Uterus (tissue), 3 donors: ENCODE measurements at regions not wholly inside any gene's neighbourhood (a gene's known extent, or its start where the extent isn't known, plus 50 kb on each side); places are given as distances from the start of the nearest gene placed in this dataset.

Experiments used
- DNase-seq, 2 donors: peaks; one replicate each; pipeline ENCODE4 v3.0.0-alpha.2; 2019 to 2020
- H3K27ac ChIP-seq, 2 donors: fragments of 200-600 bp; sonication (generic); 1 replicate in 1 of 2; 2 replicates in 1 of 2; pipeline ENCODE4 v1.5.1; 2016 to 2018
- H3K27me3 ChIP-seq, 2 donors: fragments of 200-600 bp; sonication (generic); one replicate each; pipeline ENCODE4 v1.5.1; 2018 to 2019; ENCODE audit warnings: control low read depth in 1 of 2
- H3K36me3 ChIP-seq, 2 donors: fragments of 200-600 bp; sonication (generic); one replicate each; pipeline ENCODE4 v1.5.1; 2019; ENCODE audit warnings: control low read depth in 1 of 2
- H3K4me1 ChIP-seq, 2 donors: fragments of 200-600 bp; sonication (generic); one replicate each; pipeline ENCODE4 v1.5.1; 2018 to 2019; ENCODE audit warnings: control low read depth in 1 of 2
- H3K4me3 ChIP-seq, 2 donors: fragments of 200-600 bp; sonication (generic); 1 replicate in 1 of 2; 2 replicates in 1 of 2; pipeline ENCODE4 v1.5.1; 2018 to 2019; ENCODE audit warnings: mild to moderate bottlenecking in 1 of 2
- H3K9me3 ChIP-seq, 2 donors: fragments of 200-600 bp; sonication (generic); one replicate each; pipeline ENCODE4 v1.5.1; 2019; ENCODE audit warnings: control low read depth in 1 of 2
- CTCF ChIP-seq, 4 experiments: fragments of 200-600 bp in 2 of 4; fragments of 450-650 bp in 2 of 4; sonication (generic) in 2 of 4; IDR thresholded peaks; one replicate each; pipeline ENCODE4 v1.5.1; 2016 to 2019; ENCODE audit warnings: antibody characterized with exemption in 4 of 4, mild to moderate bottlenecking in 2 of 4, moderate library complexity in 1 of 4
- POLR2A ChIP-seq, 2 donors: fragments of 450-650 bp; IDR thresholded peaks; one replicate each; pipeline ENCODE4 v1.6.1; 2016; ENCODE audit warnings: antibody characterized with exemption in 2 of 2, mild to moderate bottlenecking in 1 of 2, moderate library complexity in 1 of 2
- intact Hi-C: fragments of 100-400 bp; cut with DNase I; formaldehyde crosslinking; loops from one replicate; pipeline ENCODE4 v1.15.1; 2023; ENCODE audit warnings: low total_unique reads
- donor health status: DM: yes; HTN: yes; CAD: no.

- no peak for TF ChIP-seq POLR2A (IDR thresholded peaks at IDR 0.05)
- no peak for TF ChIP-seq CTCF (IDR thresholded peaks at IDR 0.05)
- Histone ChIP-seq H3K27ac (no peak overlapping the region), H3K9me3 (no peaks in the 10 kb centered on the region), H3K36me3 (no peaks in the 10 kb centered on the region), H3K4me3 (no peak overlapping the region), H3K4me1 (no peaks in the 10 kb centered on the region), H3K27me3 (no peaks in the 10 kb centered on the region)
- DNase-seq, result no peak
- intact Hi-C loops, result no loop called here
Measured at GRCh38 chr1:208775841-208776240, 531.7 kb upstream of the PLXNA2 start.

- Histone ChIP-seq H3K4me3 (no peak overlapping the region), H3K27me3 (no peaks in the 10 kb centered on the region), H3K36me3 (no peaks in the 10 kb centered on the region), H3K9me3 (no peaks in the 10 kb centered on the region), H3K27ac (no peak overlapping the region), H3K4me1 (no peaks in the 10 kb centered on the region)
- no peak for DNase-seq
- TF ChIP-seq POLR2A (IDR thresholded peaks at IDR 0.05) (no peak), CTCF (IDR thresholded peaks at IDR 0.05) (no peak)
- intact Hi-C loops, result no loop called here
Measured at GRCh38 chr1:208778417-208778816, 534.2 kb upstream of the PLXNA2 start.

- Histone ChIP-seq H3K36me3 (no peaks in the 10 kb centered on the region), H3K27ac (no peak overlapping the region), H3K27me3 (no peaks in the 10 kb centered on the region), H3K4me1 (no peaks in the 10 kb centered on the region), H3K4me3 (no peak overlapping the region), H3K9me3 (no peaks in the 10 kb centered on the region)
- DNase-seq, result no peak
- no peak for TF ChIP-seq POLR2A (IDR thresholded peaks at IDR 0.05)
- no peak for TF ChIP-seq CTCF (IDR thresholded peaks at IDR 0.05)
- intact Hi-C loops, result no loop called here
Measured at GRCh38 chr1:208781391-208782045, 537.3 kb upstream of the PLXNA2 start.

- DNase-seq, result no peak
- H3K4me1 ChIP-seq, result no peaks in the 10 kb centered on the region
- no peaks in the 10 kb centered on the region for H3K9me3 ChIP-seq
- intact Hi-C loops, result no loop called here
- H3K27ac ChIP-seq, result no peak overlapping the region
- H3K4me3 ChIP-seq, result no peak overlapping the region
- no peaks in the 10 kb centered on the region for H3K27me3 ChIP-seq
- no peaks in the 10 kb centered on the region for H3K36me3 ChIP-seq
- TF ChIP-seq POLR2A (IDR thresholded peaks at IDR 0.05), result no peak
- no peak for TF ChIP-seq CTCF (IDR thresholded peaks at IDR 0.05)
Measured at GRCh38 chr1:208782186-208782585, 538.0 kb upstream of the PLXNA2 start.

- H3K4me1 ChIP-seq, result no peaks in the 10 kb centered on the region
- no peaks in the 10 kb centered on the region for H3K27me3 ChIP-seq
- no peaks in the 10 kb centered on the region for H3K36me3 ChIP-seq
- DNase-seq, result no peak
- no peak overlapping the region for H3K4me3 ChIP-seq
- intact Hi-C loops, result no loop called here
- no peak overlapping the region for H3K27ac ChIP-seq
- H3K9me3 ChIP-seq, result no peaks in the 10 kb centered on the region
- TF ChIP-seq CTCF (IDR thresholded peaks at IDR 0.05) (no peak), POLR2A (IDR thresholded peaks at IDR 0.05) (no peak)
Measured at GRCh38 chr1:208785629-208786028, 541.4 kb upstream of the PLXNA2 start.
